Ishikawa (cell line): ENCODE measurements at regions not wholly inside any gene's neighbourhood (a gene's known extent, or its start where the extent isn't known, plus 50 kb on each side); places are given as distances from the start of the nearest gene placed in this dataset.

ENCODE experiments used
- CEBPB ChIP-seq: IDR thresholded peaks from 2 replicates; pipeline ENCODE4 v1.6.1; 2012
- CREB1 ChIP-seq: IDR thresholded peaks from 2 replicates; pipeline ENCODE4 v1.6.1; 2012; ENCODE audit warnings: low read depth
- EGR1 ChIP-seq: IDR thresholded peaks from 2 replicates; pipeline ENCODE4 v1.6.1; 2012
- EP300 ChIP-seq: IDR thresholded peaks from 2 replicates; pipeline ENCODE4 v1.6.1; 2012; ENCODE audit warnings: borderline replicate concordance
- FOXM1 ChIP-seq: IDR thresholded peaks from 2 replicates; pipeline ENCODE4 v1.6.1; 2012; ENCODE audit warnings: low read depth, borderline replicate concordance
- MAX ChIP-seq: IDR thresholded peaks from 2 replicates; pipeline ENCODE4 v1.6.1; 2012
- NFIC ChIP-seq: IDR thresholded peaks from 2 replicates; pipeline ENCODE4 v1.6.1; 2012
- RAD21 ChIP-seq: IDR thresholded peaks from 2 replicates; pipeline ENCODE4 v1.6.1; 2012; ENCODE audit warnings: low read depth
- REST ChIP-seq: IDR thresholded peaks from 2 replicates; pipeline ENCODE4 v1.6.1; 2012; ENCODE audit warnings: low read depth, mild to moderate bottlenecking
- TAF1 ChIP-seq: IDR thresholded peaks from 2 replicates; pipeline ENCODE4 v1.6.1; 2012; ENCODE audit warnings: low read depth, mild to moderate bottlenecking
- TCF12 ChIP-seq: IDR thresholded peaks from 2 replicates; pipeline ENCODE4 v1.6.1; 2012; ENCODE audit warnings: low read depth
- TEAD4 ChIP-seq: IDR thresholded peaks from 2 replicates; pipeline ENCODE4 v1.6.1; 2012
- USF1 ChIP-seq: IDR thresholded peaks from 2 replicates; pipeline ENCODE4 v1.6.1; 2012
- YY1 ChIP-seq: IDR thresholded peaks from 2 replicates; pipeline ENCODE4 v1.6.1; 2012; ENCODE audit warnings: low read depth
- ZBTB7A ChIP-seq: IDR thresholded peaks from 2 replicates; pipeline ENCODE4 v1.6.1; 2012; ENCODE audit warnings: low read depth

GRCh38 chr9:100919506-100919905 lies 109.0 kb upstream of the PLPPR1 start:
- no peak for TF ChIP-seq CEBPB
- no peak for TF ChIP-seq EGR1
- TF ChIP-seq YY1: no peak
- no peak for TF ChIP-seq TAF1
- no peak for TF ChIP-seq TCF12
- no peak for TF ChIP-seq RAD21
- TF ChIP-seq EP300: no peak
- no peak for TF ChIP-seq REST

GRCh38 chr9:100926366-100926765 lies 102.2 kb upstream of the PLPPR1 start:
- TF ChIP-seq EP300: no peak
- no peak for TF ChIP-seq ZBTB7A
- no peak for TF ChIP-seq CREB1
- no peak for TF ChIP-seq FOXM1
- TF ChIP-seq MAX: no peak
- TF ChIP-seq YY1: no peak
- TF ChIP-seq TEAD4: no peak
- no peak for TF ChIP-seq TCF12

GRCh38 chr9:100927763-100928162 lies 100.8 kb upstream of the PLPPR1 start:
- TF ChIP-seq MAX (no peak), ZBTB7A (no peak), TEAD4 (no peak), CREB1 (no peak), EGR1 (no peak), CEBPB (no peak), USF1 (no peak), FOXM1 (no peak), YY1 (no peak), EP300 (no peak), TAF1 (no peak), REST (no peak), TCF12 (no peak), NFIC (no peak), RAD21 (no peak)

- TF ChIP-seq FOXM1 (no peak), USF1 (no peak)
Measured at GRCh38 chr9:100933656-100934055, 94.9 kb upstream of the PLPPR1 start.

- no peak for TF ChIP-seq ZBTB7A
- TF ChIP-seq FOXM1: no peak
- TF ChIP-seq EGR1: no peak
- TF ChIP-seq EP300: no peak
- TF ChIP-seq TAF1: no peak
- no peak for TF ChIP-seq CREB1
- TF ChIP-seq NFIC: no peak
- TF ChIP-seq USF1: no peak
- TF ChIP-seq RAD21: no peak
- TF ChIP-seq YY1: no peak
Measured at GRCh38 chr9:100937382-100937781, 91.1 kb upstream of the PLPPR1 start.

GRCh38 chr9:100938507-100938906 lies 90.0 kb upstream of the PLPPR1 start:
- TF ChIP-seq NFIC: no peak
- no peak for TF ChIP-seq TAF1
- no peak for TF ChIP-seq TEAD4
- TF ChIP-seq TCF12: no peak
